HL-60 (cell line): ENCODE measurements at regions not wholly inside any gene's neighbourhood (a gene's known extent, or its start where the extent isn't known, plus 50 kb on each side); places are given as distances from the start of the nearest gene placed in this dataset.

ENCODE experiments used
- GABPA ChIP-seq: IDR thresholded peaks from 2 replicates; pipeline ENCODE4 v1.6.1; 2012; ENCODE audit warnings: low read depth
- POLR2AphosphoS5 ChIP-seq: IDR thresholded peaks from 2 replicates; pipeline ENCODE4 v1.6.1; 2012; ENCODE audit warnings: low read depth
- TF ChIP-seq, protein P1 (sequence below): IDR thresholded peaks from one replicate; pipeline ENCODE4 v1.5.1; 2011; ENCODE audit warnings: low read length, control low read depth, inconsistent platforms; ENCODE audit not compliant: insufficient read depth
- TF ChIP-seq, protein P2 (sequence below): IDR thresholded peaks from 2 replicates; pipeline ENCODE4 v1.6.1; 2012; ENCODE audit warnings: low read depth; ENCODE audit not compliant: insufficient replicate concordance

DNA sequence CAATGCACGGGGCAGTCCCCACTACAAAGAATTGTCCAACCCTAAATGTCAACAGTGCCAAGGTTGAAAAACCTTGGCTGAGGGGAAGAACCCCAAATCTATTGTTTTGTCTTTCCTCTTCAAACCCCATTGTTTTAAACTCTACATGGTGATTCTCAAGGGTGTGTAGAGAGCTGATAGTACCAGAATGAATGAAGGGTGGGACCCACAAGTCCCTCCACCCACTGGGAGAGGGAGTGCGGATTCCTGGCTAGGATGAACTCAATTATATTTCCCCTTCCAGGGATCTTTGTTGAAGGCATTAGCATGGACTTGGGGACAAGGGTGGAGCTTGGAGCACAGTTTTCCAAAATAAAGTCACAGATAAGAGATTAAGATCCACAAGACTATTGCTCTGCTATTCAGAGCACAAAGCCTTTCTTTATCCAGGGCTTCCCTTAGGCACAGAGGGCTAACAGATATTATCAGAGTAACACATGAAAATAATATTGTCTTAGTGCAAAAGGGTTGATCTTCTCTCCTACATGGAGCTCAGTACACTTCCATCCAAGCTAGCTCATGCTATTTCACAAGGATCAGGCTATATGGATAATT, 755.1 kb upstream of the TBX3 start:
- TF ChIP-seq, protein P1, sequence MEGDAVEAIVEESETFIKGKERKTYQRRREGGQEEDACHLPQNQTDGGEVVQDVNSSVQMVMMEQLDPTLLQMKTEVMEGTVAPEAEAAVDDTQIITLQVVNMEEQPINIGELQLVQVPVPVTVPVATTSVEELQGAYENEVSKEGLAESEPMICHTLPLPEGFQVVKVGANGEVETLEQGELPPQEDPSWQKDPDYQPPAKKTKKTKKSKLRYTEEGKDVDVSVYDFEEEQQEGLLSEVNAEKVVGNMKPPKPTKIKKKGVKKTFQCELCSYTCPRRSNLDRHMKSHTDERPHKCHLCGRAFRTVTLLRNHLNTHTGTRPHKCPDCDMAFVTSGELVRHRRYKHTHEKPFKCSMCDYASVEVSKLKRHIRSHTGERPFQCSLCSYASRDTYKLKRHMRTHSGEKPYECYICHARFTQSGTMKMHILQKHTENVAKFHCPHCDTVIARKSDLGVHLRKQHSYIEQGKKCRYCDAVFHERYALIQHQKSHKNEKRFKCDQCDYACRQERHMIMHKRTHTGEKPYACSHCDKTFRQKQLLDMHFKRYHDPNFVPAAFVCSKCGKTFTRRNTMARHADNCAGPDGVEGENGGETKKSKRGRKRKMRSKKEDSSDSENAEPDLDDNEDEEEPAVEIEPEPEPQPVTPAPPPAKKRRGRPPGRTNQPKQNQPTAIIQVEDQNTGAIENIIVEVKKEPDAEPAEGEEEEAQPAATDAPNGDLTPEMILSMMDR = no peak
- TF ChIP-seq, protein P2, sequence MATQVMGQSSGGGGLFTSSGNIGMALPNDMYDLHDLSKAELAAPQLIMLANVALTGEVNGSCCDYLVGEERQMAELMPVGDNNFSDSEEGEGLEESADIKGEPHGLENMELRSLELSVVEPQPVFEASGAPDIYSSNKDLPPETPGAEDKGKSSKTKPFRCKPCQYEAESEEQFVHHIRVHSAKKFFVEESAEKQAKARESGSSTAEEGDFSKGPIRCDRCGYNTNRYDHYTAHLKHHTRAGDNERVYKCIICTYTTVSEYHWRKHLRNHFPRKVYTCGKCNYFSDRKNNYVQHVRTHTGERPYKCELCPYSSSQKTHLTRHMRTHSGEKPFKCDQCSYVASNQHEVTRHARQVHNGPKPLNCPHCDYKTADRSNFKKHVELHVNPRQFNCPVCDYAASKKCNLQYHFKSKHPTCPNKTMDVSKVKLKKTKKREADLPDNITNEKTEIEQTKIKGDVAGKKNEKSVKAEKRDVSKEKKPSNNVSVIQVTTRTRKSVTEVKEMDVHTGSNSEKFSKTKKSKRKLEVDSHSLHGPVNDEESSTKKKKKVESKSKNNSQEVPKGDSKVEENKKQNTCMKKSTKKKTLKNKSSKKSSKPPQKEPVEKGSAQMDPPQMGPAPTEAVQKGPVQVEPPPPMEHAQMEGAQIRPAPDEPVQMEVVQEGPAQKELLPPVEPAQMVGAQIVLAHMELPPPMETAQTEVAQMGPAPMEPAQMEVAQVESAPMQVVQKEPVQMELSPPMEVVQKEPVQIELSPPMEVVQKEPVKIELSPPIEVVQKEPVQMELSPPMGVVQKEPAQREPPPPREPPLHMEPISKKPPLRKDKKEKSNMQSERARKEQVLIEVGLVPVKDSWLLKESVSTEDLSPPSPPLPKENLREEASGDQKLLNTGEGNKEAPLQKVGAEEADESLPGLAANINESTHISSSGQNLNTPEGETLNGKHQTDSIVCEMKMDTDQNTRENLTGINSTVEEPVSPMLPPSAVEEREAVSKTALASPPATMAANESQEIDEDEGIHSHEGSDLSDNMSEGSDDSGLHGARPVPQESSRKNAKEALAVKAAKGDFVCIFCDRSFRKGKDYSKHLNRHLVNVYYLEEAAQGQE = no peak
- TF ChIP-seq POLR2AphosphoS5 (no peak), GABPA (no peak)
